Esophagus squamous epithelium (tissue), 5 donors: ENCODE measurements at regions not wholly inside any gene's neighbourhood (a gene's known extent, or its start where the extent isn't known, plus 50 kb on each side); places are given as distances from the start of the nearest gene placed in this dataset.
"Not testable (repeated sequence)": the region's sequence is repeated elsewhere in the genome, so short reads cannot be mapped to it uniquely, and the experiment has no call there.

Experiments
- DNase-seq: peaks from one replicate; lab custom pipeline; 2025; lab: John Stamatoyannopoulos, UW
- H3K27ac ChIP-seq, 4 donors: fragments of 200-600 bp; sonication (generic); one replicate each; pipeline ENCODE4 v1.5.1; 2016 to 2019; ENCODE audit warnings: mild to moderate bottlenecking in 1 of 4
- H3K27me3 ChIP-seq, 4 donors: fragments of 200-600 bp; sonication (generic); 1 replicate in 3 of 4; 2 replicates in 1 of 4; pipeline versions ENCODE4 v1.5.1 to v1.6.0; 2017 to 2021; ENCODE audit warnings: antibody characterized with exemption in 1 of 4
- H3K36me3 ChIP-seq, 3 donors: fragments of 200-600 bp; sonication (generic); one replicate each; pipeline ENCODE4 v1.5.1; 2016 to 2019
- H3K4me1 ChIP-seq, 3 donors: fragments of 200-600 bp; sonication (generic); one replicate each; pipeline ENCODE4 v1.5.1; 2017 to 2019
- H3K4me3 ChIP-seq, 4 donors: fragments of 200-600 bp; sonication (generic); 1 replicate in 3 of 4; 2 replicates in 1 of 4; pipeline ENCODE4 v1.5.1; 2016 to 2019; ENCODE audit warnings: mild to moderate bottlenecking in 2 of 4, moderate library complexity in 1 of 4
- H3K9me3 ChIP-seq, 3 donors: fragments of 200-600 bp; sonication (generic); one replicate each; pipeline ENCODE4 v1.5.1; 2016 to 2019
- CTCF ChIP-seq, 6 experiments: fragments of 450-650 bp in 4 of 6; fragments of 200-600 bp in 2 of 6; sonication (generic) in 2 of 6; IDR thresholded peaks; one replicate each; pipeline ENCODE4 v1.5.1; 2016 to 2019; ENCODE audit warnings: antibody characterized with exemption in 6 of 6, mild to moderate bottlenecking in 4 of 6, moderate library complexity in 4 of 6
- POLR2A ChIP-seq, 4 donors: fragments of 450-650 bp; IDR thresholded peaks; one replicate each; pipeline ENCODE4 v1.6.1; 2017; ENCODE audit warnings: antibody characterized with exemption in 4 of 4, mild to moderate bottlenecking in 4 of 4, moderate library complexity in 3 of 4
- WGBS, 2 donors: methylation state at CpG; one replicate each; pipeline ENCODE4 v1.1.5; 2018; 5-methylcytosine and 5-hydroxymethylcytosine counted together
- intact Hi-C: fragments of 100-400 bp; cut with DNase I; formaldehyde crosslinking; loops from one replicate; pipeline ENCODE4 v1.15.0; 2022
- donor health status: DM: yes; HTN: yes; CAD: no.

GRCh38 chr21:35191754-35192153 lies 142.7 kb upstream of the RUNX1 start:
- no peak for TF ChIP-seq CTCF (IDR thresholded peaks at IDR 0.05)
- TF ChIP-seq POLR2A (IDR thresholded peaks at IDR 0.05), result no peak
- H3K4me1 ChIP-seq, result peaks cover 0 to 22% (median 6%) of the 10 kb centered on the region in 3 donors
- intact Hi-C loops, result no loop called here
- H3K27me3 ChIP-seq, result no peaks in the 10 kb centered on the region
- no peak for DNase-seq
- no peak overlapping the region for H3K27ac ChIP-seq
- no peaks in the 10 kb centered on the region for H3K36me3 ChIP-seq
- no peak overlapping the region for H3K4me3 ChIP-seq
- no peaks in the 10 kb centered on the region for H3K9me3 ChIP-seq

- Histone ChIP-seq H3K27ac (no peak overlapping the region), H3K27me3 (no peaks in the 10 kb centered on the region), H3K36me3 (no peaks in the 10 kb centered on the region), H3K4me3 (no peak overlapping the region), H3K9me3 (no peaks in the 10 kb centered on the region), H3K4me1 (peaks cover 0 to 22% (median 6%) of the 10 kb centered on the region in 3 donors)
- 82 to 93% methylated on average over 6 of the region's 6 CpGs for WGBS, 2 donors
- no peak for TF ChIP-seq POLR2A (IDR thresholded peaks at IDR 0.05)
- no peak for TF ChIP-seq CTCF (IDR thresholded peaks at IDR 0.05)
- DNase-seq, result no peak
- intact Hi-C loops, result no loop called here
Observed at GRCh38 chr21:35191128-35191527, 142.0 kb upstream of the RUNX1 start.

- WGBS, 2 donors, result 33 to 45% methylated on average over 5 of the region's 5 CpGs
- peaks cover 0 to 22% (median 6%) of the 10 kb centered on the region in 3 donors for H3K4me1 ChIP-seq
- intact Hi-C loops, result no loop called here
- no peaks in the 10 kb centered on the region for H3K36me3 ChIP-seq
- peak overlapping the region in 3 of 4 donors; percentile 5 to 20 (median 19) for H3K27ac ChIP-seq
- no peaks in the 10 kb centered on the region for H3K27me3 ChIP-seq
- no peaks in the 10 kb centered on the region for H3K9me3 ChIP-seq
- no peak overlapping the region for H3K4me3 ChIP-seq
- DNase-seq, result no peak
- TF ChIP-seq POLR2A (IDR thresholded peaks at IDR 0.05) (no peak), CTCF (IDR thresholded peaks at IDR 0.05) (no peak)
Observed at GRCh38 chr21:35190201-35190701, 141.1 kb upstream of the RUNX1 start.

- Histone ChIP-seq H3K27me3 (no peaks in the 10 kb centered on the region), H3K9me3 (no peaks in the 10 kb centered on the region), H3K27ac (no peak overlapping the region), H3K4me1 (peaks cover 0 to 22% (median 6%) of the 10 kb centered on the region in 3 donors), H3K4me3 (peak overlapping the region in 1 of 4 donors; percentile 16), H3K36me3 (no peaks in the 10 kb centered on the region)
- 41 to 48% methylated on average over 8 of the region's 8 CpGs for WGBS, 2 donors
- DNase-seq, result no peak
- intact Hi-C loops, result no loop called here
- TF ChIP-seq CTCF (IDR thresholded peaks at IDR 0.05), result no peak
- TF ChIP-seq POLR2A (IDR thresholded peaks at IDR 0.05), result no peak
Observed at GRCh38 chr21:35189077-35189863, 140.2 kb upstream of the RUNX1 start.

- H3K4me1 ChIP-seq, DNase-seq, intact Hi-C loops, H3K36me3 ChIP-seq, H3K27me3 ChIP-seq, H3K9me3 ChIP-seq, H3K27ac ChIP-seq, H3K4me3 ChIP-seq: not testable (repeated sequence)
- 75 to 77% methylated on average over 2 of the region's 2 CpGs for WGBS, 2 donors
Observed at GRCh38 chr21:35183389-35183788, 134.3 kb upstream of the RUNX1 start.
